ENCODE measurements at regions not wholly inside any gene's neighbourhood (a gene's known extent, or its start where the extent isn't known, plus 50 kb on each side); places are given as distances from the start of the nearest gene placed in this dataset.

DNA sequence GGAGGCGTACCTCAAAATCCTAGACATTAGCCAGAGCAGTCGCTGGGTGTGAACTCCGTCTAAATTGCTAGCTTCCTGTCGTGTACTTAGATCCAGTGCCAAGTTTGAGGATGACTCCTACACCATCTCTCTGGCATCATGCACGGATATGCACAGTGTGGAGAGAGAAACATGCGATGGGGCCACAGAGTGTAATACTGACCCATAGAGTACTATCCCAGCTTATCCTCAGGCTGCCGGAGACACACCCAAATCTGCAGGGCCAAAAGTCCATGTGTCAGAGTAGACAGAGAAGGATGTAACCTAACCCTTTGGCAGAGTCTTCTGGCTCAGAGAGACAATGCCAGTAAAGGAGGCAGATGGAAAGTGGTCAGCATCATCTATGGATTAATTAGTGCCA lies 84.2 kb downstream of the ARL4C start:
- TF ChIP-seq, protein P1, sequence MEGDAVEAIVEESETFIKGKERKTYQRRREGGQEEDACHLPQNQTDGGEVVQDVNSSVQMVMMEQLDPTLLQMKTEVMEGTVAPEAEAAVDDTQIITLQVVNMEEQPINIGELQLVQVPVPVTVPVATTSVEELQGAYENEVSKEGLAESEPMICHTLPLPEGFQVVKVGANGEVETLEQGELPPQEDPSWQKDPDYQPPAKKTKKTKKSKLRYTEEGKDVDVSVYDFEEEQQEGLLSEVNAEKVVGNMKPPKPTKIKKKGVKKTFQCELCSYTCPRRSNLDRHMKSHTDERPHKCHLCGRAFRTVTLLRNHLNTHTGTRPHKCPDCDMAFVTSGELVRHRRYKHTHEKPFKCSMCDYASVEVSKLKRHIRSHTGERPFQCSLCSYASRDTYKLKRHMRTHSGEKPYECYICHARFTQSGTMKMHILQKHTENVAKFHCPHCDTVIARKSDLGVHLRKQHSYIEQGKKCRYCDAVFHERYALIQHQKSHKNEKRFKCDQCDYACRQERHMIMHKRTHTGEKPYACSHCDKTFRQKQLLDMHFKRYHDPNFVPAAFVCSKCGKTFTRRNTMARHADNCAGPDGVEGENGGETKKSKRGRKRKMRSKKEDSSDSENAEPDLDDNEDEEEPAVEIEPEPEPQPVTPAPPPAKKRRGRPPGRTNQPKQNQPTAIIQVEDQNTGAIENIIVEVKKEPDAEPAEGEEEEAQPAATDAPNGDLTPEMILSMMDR (IDR thresholded peaks at IDR 0.05; ENCODE audit: low read length), result no peak
- TF ChIP-seq EZH2 (optimal IDR thresholded peaks at IDR 0.05; ENCODE audit: low read depth, low read length), result no peak
